ENCODE measurements at regions not wholly inside any gene's neighbourhood (a gene's known extent, or its start where the extent isn't known, plus 50 kb on each side); places are given as distances from the start of the nearest gene placed in this dataset.

DNA sequence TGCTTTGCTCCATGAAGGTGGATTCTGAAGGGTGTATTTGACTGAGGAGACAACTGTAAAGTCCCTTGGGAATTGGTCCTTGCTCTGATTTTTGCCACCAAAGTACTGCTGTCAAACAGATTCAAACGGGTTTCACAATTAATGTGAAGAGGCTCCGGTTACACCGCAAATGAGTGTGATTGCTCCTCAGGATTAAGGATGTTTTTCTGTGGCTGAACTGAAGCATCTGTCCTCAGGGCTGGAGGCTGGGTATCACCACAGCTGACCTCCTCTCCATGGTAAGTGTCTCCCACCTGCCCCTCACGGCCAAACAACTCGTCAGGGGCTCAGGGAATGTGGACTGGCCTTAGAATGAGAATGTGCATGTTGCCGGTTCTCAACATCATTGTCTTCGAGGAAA, 130.4 kb upstream of the NDUFV2 start:
- no peaks in the 10 kb centered on the region for H3K9me2 ChIP-seq (ENCODE audit: insufficient read depth)
- H3K4me2 ChIP-seq (ENCODE audit: low read length): no peak overlapping the region
- H3K27me3 ChIP-seq (ENCODE audit: insufficient read depth, low read length): no peaks in the 10 kb centered on the region
- TF ChIP-seq FOSL1 (IDR thresholded peaks at IDR 0.05; ENCODE audit: low read depth) (no peak), CEBPB (IDR thresholded peaks at IDR 0.05; ENCODE audit: low read depth) (no peak), SIN3A (IDR thresholded peaks at IDR 0.05; ENCODE audit: low read depth) (no peak), ZFX (IDR thresholded peaks at IDR 0.05) (no peak), SP1 (IDR thresholded peaks at IDR 0.05; ENCODE audit: low read depth) (no peak), RAD21 (IDR thresholded peaks at IDR 0.05; ENCODE audit: low read depth) (no peak), POLR2AphosphoS5 (IDR thresholded peaks at IDR 0.05; ENCODE audit: low read depth, low read length) (no peak), EZH2 (IDR thresholded peaks at IDR 0.05) (no peak), EZH2phosphoT487 (IDR thresholded peaks at IDR 0.05; ENCODE audit: borderline replicate concordance) (no peak), EGR1 (IDR thresholded peaks at IDR 0.05; ENCODE audit: low read depth) (no peak), TCF7L2 (IDR thresholded peaks at IDR 0.05; ENCODE audit: borderline replicate concordance, extremely low read depth, insufficient read depth, insufficient read length) (no peak), CBX3 (IDR thresholded peaks at IDR 0.05; ENCODE audit: low read depth) (no peak), JUND (IDR thresholded peaks at IDR 0.05) (no peak)
- TF ChIP-seq, protein P1, sequence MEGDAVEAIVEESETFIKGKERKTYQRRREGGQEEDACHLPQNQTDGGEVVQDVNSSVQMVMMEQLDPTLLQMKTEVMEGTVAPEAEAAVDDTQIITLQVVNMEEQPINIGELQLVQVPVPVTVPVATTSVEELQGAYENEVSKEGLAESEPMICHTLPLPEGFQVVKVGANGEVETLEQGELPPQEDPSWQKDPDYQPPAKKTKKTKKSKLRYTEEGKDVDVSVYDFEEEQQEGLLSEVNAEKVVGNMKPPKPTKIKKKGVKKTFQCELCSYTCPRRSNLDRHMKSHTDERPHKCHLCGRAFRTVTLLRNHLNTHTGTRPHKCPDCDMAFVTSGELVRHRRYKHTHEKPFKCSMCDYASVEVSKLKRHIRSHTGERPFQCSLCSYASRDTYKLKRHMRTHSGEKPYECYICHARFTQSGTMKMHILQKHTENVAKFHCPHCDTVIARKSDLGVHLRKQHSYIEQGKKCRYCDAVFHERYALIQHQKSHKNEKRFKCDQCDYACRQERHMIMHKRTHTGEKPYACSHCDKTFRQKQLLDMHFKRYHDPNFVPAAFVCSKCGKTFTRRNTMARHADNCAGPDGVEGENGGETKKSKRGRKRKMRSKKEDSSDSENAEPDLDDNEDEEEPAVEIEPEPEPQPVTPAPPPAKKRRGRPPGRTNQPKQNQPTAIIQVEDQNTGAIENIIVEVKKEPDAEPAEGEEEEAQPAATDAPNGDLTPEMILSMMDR (IDR thresholded peaks at IDR 0.05 in 2 of 3, conservative IDR thresholded peaks at IDR 0.05 in 1 of 3; ENCODE audit: borderline replicate concordance in 1 of 3, insufficient read depth in 1 of 3, low read depth in 2 of 3, low read length in 2 of 3): no peak
- TF ChIP-seq, protein P2, sequence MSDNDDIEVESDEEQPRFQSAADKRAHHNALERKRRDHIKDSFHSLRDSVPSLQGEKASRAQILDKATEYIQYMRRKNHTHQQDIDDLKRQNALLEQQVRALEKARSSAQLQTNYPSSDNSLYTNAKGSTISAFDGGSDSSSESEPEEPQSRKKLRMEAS (IDR thresholded peaks at IDR 0.05): no peak
- TF ChIP-seq, protein P3, sequence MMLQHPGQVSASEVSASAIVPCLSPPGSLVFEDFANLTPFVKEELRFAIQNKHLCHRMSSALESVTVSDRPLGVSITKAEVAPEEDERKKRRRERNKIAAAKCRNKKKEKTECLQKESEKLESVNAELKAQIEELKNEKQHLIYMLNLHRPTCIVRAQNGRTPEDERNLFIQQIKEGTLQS (IDR thresholded peaks at IDR 0.05): no peak
- TF ChIP-seq, protein P4, sequence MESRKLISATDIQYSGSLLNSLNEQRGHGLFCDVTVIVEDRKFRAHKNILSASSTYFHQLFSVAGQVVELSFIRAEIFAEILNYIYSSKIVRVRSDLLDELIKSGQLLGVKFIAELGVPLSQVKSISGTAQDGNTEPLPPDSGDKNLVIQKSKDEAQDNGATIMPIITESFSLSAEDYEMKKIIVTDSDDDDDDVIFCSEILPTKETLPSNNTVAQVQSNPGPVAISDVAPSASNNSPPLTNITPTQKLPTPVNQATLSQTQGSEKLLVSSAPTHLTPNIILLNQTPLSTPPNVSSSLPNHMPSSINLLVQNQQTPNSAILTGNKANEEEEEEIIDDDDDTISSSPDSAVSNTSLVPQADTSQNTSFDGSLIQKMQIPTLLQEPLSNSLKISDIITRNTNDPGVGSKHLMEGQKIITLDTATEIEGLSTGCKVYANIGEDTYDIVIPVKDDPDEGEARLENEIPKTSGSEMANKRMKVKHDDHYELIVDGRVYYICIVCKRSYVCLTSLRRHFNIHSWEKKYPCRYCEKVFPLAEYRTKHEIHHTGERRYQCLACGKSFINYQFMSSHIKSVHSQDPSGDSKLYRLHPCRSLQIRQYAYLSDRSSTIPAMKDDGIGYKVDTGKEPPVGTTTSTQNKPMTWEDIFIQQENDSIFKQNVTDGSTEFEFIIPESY (IDR thresholded peaks at IDR 0.05; ENCODE audit: extremely low read depth, insufficient replicate concordance, low read length): no peak
- no peaks in the 10 kb centered on the region for H3K4me1 ChIP-seq (ENCODE audit: control insufficient read depth in 1 of 2, insufficient read depth in 2 of 2, low read length in 2 of 2)
- no peaks in the 10 kb centered on the region for H4K20me1 ChIP-seq (ENCODE audit: insufficient read depth)
- RAD21 ChIA-PET (ENCODE audit: low non-redundant PET in 1 of 2, low total read pairs in 2 of 2, uncharacterized antibody in 2 of 2, unreplicated experiment in 2 of 2): no interaction called here
- H3K4me3 ChIP-seq (replicated peaks in 1 of 2; ENCODE audit: low read depth in 1 of 2, low read length in 2 of 2): no peak overlapping the region
- no peaks in the 10 kb centered on the region for H3K79me2 ChIP-seq (ENCODE audit: insufficient read depth, low read length)
- no peak overlapping the region for H3K9ac ChIP-seq (ENCODE audit: low read length)
- intact Hi-C loops (cut with micrococcal nuclease): no loop called here
- POLR2A ChIA-PET: no interaction called here
- H3K9me3 ChIP-seq (ENCODE audit: control insufficient read depth in 1 of 2, insufficient read depth in 1 of 2, low read depth in 1 of 2, low read length in 2 of 2): no peaks in the 10 kb centered on the region; a peak in 1 of 4 replicates
- no peak overlapping the region for H3K27ac ChIP-seq (ENCODE audit: low read depth, low read length)
- BruUV-seq (replicated peaks): no TSS peak
- DNase-seq (ENCODE audit: low read depth, low spot score) (no peak), ATAC-seq (no peak)
- CTCF ChIA-PET: no interaction called here
- no peaks in the 10 kb centered on the region for H3K36me3 ChIP-seq (ENCODE audit: control insufficient read depth in 1 of 2, insufficient read depth in 2 of 2, low read length in 2 of 2)
- H2AFZ ChIP-seq (ENCODE audit: low read depth, low read length, poor library complexity, severe bottlenecking): no peak overlapping the region

Measured in HCT116 (cell line).